ENCODE measurements at regions not wholly inside any gene's neighbourhood (a gene's known extent, or its start where the extent isn't known, plus 50 kb on each side); places are given as distances from the start of the nearest gene placed in this dataset.

DNA sequence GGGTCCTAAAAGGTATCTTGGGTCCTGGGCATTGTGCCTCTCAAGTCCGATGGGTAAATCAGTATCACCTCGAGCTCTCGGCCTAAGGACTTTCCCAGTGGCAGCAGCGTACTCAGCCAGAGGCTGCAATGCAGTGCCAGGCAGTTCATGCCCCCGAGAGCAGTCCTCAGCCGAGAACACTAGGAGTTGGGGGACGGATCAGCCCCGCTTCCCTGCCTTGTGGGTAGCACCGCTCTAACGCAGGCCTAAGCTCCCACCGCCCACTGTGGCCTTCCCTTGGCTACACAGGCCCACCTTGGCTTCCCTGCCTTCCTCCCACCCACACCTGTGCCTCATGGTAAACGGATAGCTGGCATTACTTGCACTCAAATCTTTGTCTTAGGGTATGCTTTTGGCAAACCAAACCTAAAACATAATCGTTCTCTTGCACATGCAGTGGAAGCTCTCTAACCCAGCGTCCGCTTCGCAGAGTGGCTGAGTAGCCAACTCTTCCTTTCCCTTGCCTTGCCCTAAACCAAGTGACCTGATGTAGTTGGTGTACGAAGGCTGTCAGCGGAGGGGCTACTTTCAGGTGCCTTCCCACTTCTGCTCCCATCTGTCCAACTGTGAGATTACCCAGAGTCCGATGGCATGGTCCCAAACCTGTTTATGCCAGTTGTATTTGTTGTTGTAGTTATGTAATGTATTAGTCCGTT, 73.2 kb upstream of the CHST15 start:
- no peaks in the 10 kb centered on the region for H3K36me3 ChIP-seq (ENCODE audit: control insufficient read depth, insufficient read depth, low read length)
- H3K27ac ChIP-seq (ENCODE audit: low read length) = no peak overlapping the region
- intact Hi-C loops (cut with micrococcal nuclease) = no loop called here
- no peak for DNase-seq
- H3K27me3 Mint-ChIP-seq (ENCODE audit: low read depth in 2 of 2) = peaks cover 13 to 18% of the 10 kb centered on the region in 2 donors
- ATAC-seq = no peak
- H3K36me3 Mint-ChIP-seq = no peaks in the 10 kb centered on the region
- no peak overlapping the region for H3K27ac Mint-ChIP-seq
- no peak overlapping the region for H3K4me3 Mint-ChIP-seq
- no peaks in the 10 kb centered on the region for H3K9me3 ChIP-seq (ENCODE audit: control insufficient read depth, insufficient read depth, low read length)
- H3K27me3 ChIP-seq (ENCODE audit: control insufficient read depth, insufficient read depth, low read length) = no peaks in the 10 kb centered on the region
- WGBS (ENCODE audit: insufficient coverage) = 86% methylated on average over 20 of the region's 20 CpGs
- peaks cover 0 to 4% of the 10 kb centered on the region in 2 donors for H3K4me1 Mint-ChIP-seq
- no peaks in the 10 kb centered on the region for H3K9me3 Mint-ChIP-seq
- TF ChIP-seq, protein P1, sequence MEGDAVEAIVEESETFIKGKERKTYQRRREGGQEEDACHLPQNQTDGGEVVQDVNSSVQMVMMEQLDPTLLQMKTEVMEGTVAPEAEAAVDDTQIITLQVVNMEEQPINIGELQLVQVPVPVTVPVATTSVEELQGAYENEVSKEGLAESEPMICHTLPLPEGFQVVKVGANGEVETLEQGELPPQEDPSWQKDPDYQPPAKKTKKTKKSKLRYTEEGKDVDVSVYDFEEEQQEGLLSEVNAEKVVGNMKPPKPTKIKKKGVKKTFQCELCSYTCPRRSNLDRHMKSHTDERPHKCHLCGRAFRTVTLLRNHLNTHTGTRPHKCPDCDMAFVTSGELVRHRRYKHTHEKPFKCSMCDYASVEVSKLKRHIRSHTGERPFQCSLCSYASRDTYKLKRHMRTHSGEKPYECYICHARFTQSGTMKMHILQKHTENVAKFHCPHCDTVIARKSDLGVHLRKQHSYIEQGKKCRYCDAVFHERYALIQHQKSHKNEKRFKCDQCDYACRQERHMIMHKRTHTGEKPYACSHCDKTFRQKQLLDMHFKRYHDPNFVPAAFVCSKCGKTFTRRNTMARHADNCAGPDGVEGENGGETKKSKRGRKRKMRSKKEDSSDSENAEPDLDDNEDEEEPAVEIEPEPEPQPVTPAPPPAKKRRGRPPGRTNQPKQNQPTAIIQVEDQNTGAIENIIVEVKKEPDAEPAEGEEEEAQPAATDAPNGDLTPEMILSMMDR (IDR thresholded peaks at IDR 0.05) = no peak
- H3K4me1 ChIP-seq (ENCODE audit: control insufficient read depth, insufficient read depth, low read length) = no peaks in the 10 kb centered on the region
- no peak overlapping the region for H3K4me3 ChIP-seq (ENCODE audit: low read length)

DNA sequence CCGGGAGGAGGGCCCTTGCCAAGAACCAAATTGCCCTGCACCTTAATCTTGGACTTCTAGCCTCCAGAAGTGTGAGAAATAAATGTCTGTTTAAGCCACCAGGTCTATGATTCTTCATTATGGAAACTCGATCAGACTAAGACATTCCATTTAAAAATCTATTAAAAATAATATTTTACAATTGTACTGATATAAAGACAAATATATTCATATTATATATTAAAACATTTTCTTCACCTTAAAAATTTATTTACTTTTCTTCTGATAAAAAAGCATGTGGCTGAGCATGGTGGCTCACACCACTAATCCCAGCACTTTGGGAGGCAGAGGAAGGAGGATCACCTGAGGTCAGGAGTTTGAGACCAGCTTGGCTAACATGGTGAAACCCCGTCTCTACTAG, 72.4 kb upstream of the CHST15 start:
- Mint-ChIP-seq H3K27me3 (ENCODE audit: low read depth in 2 of 2) (peaks cover 13 to 22% of the 10 kb centered on the region in 2 donors), H3K4me1 (peaks cover 0 to 4% of the 10 kb centered on the region in 2 donors), H3K36me3 (no peaks in the 10 kb centered on the region), H3K9me3 (no peaks in the 10 kb centered on the region), H3K27ac (no peak overlapping the region), H3K4me3 (no peak overlapping the region)
- no peak for DNase-seq
- H3K27ac ChIP-seq (ENCODE audit: low read length) = no peak overlapping the region
- 89% methylated on average over 1 of the region's 3 CpGs for WGBS (ENCODE audit: insufficient coverage)
- no peak overlapping the region for H3K4me3 ChIP-seq (ENCODE audit: low read length)
- no peaks in the 10 kb centered on the region for H3K9me3 ChIP-seq (ENCODE audit: control insufficient read depth, insufficient read depth, low read length)
- no peaks in the 10 kb centered on the region for H3K36me3 ChIP-seq (ENCODE audit: control insufficient read depth, insufficient read depth, low read length)
- no peak for ATAC-seq
- no peaks in the 10 kb centered on the region for H3K27me3 ChIP-seq (ENCODE audit: control insufficient read depth, insufficient read depth, low read length)
- intact Hi-C loops (cut with micrococcal nuclease) = no loop called here
- no peaks in the 10 kb centered on the region for H3K4me1 ChIP-seq (ENCODE audit: control insufficient read depth, insufficient read depth, low read length)
- TF ChIP-seq, protein P1 (IDR thresholded peaks at IDR 0.05) = no peak

DNA sequence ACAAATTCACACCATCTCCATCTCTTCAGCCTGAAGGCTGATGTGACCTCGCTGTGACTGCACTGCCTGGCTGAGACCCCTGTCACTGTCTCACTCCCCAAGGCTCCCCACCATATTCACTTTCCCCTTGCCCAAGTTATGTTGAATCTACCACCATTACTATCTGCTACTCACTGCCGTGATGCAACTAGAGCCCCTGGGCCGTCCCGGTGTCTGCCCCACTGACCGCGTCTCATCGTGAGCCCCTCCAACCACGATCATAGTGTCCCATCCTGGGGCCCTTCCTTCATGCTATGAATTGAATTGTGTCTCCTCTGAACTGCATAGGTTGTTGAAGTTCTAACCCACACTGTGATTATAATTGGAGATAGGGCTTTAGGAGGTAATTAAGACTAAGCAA, 71.9 kb upstream of the CHST15 start:
- Mint-ChIP-seq H3K4me3 (no peak overlapping the region), H3K9me3 (no peaks in the 10 kb centered on the region)
- TF ChIP-seq, protein P1 (IDR thresholded peaks at IDR 0.05) = no peak

DNA sequence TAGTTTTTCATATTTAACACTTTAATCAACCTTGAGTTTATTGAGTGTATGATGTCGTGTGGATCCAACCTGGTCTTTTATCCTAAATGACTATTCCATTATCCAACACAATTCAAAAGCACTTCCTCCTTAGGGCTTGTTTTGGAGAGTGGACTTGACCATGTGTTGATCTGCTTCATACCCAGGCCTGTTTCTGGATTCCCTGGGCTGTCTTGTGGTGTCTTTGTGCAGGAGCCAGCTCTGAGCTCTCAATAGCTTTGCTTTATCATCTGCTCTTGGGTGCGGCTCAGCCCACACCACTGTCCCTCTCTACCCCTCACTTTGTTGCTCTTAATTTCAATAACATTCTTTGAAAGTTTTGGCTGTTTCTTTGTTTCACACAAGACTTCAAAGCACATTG, 70.9 kb upstream of the CHST15 start:
- no peaks in the 10 kb centered on the region for H3K36me3 ChIP-seq (ENCODE audit: control insufficient read depth, insufficient read depth, low read length)
- TF ChIP-seq, protein P1 (IDR thresholded peaks at IDR 0.05) = no peak
- H3K27ac ChIP-seq (ENCODE audit: low read length) = no peak overlapping the region
- Mint-ChIP-seq H3K36me3 (no peaks in the 10 kb centered on the region), H3K4me3 (no peak overlapping the region), H3K9me3 (no peaks in the 10 kb centered on the region), H3K4me1 (peaks cover 0 to 4% of the 10 kb centered on the region in 2 donors), H3K27me3 (ENCODE audit: low read depth in 2 of 2) (peaks cover 17 to 30% of the 10 kb centered on the region in 2 donors), H3K27ac (no peak overlapping the region)
- H3K4me3 ChIP-seq (ENCODE audit: low read length) = no peak overlapping the region
- WGBS (ENCODE audit: insufficient coverage) = 75% methylated on average over 1 of the region's 2 CpGs
- no peak for DNase-seq
- no peaks in the 10 kb centered on the region for H3K9me3 ChIP-seq (ENCODE audit: control insufficient read depth, insufficient read depth, low read length)
- H3K4me1 ChIP-seq (ENCODE audit: control insufficient read depth, insufficient read depth, low read length) = no peaks in the 10 kb centered on the region
- intact Hi-C loops (cut with micrococcal nuclease) = no loop called here
- ATAC-seq = no peak
- H3K27me3 ChIP-seq (ENCODE audit: control insufficient read depth, insufficient read depth, low read length) = no peaks in the 10 kb centered on the region

More for the DNA sequence above, 71.9 kb upstream of the CHST15 start:
- Histone ChIP-seq H3K27me3 (ENCODE audit: control insufficient read depth, insufficient read depth, low read length) (no peaks in the 10 kb centered on the region), H3K36me3 (ENCODE audit: control insufficient read depth, insufficient read depth, low read length) (no peaks in the 10 kb centered on the region), H3K4me1 (ENCODE audit: control insufficient read depth, insufficient read depth, low read length) (no peaks in the 10 kb centered on the region), H3K27ac (ENCODE audit: low read length) (no peak overlapping the region), H3K4me3 (ENCODE audit: low read length) (no peak overlapping the region), H3K9me3 (ENCODE audit: control insufficient read depth, insufficient read depth, low read length) (no peaks in the 10 kb centered on the region)
- H3K4me1 Mint-ChIP-seq = peaks cover 0 to 4% of the 10 kb centered on the region in 2 donors
- WGBS (ENCODE audit: insufficient coverage) = 93% methylated on average over 8 of the region's 8 CpGs
- DNase-seq = no peak
- intact Hi-C loops (cut with micrococcal nuclease) = no loop called here
- H3K27ac Mint-ChIP-seq = no peak overlapping the region
- H3K27me3 Mint-ChIP-seq (ENCODE audit: low read depth in 2 of 2) = peaks cover 13 to 24% of the 10 kb centered on the region in 2 donors
- ATAC-seq = no peak
- H3K36me3 Mint-ChIP-seq = no peaks in the 10 kb centered on the region
